ENCODE measurements at regions not wholly inside any gene's neighbourhood (a gene's known extent, or its start where the extent isn't known, plus 50 kb on each side); places are given as distances from the start of the nearest gene placed in this dataset.
A peak's percentile ranks its signal among the peaks of the same experiment; 100 is the strongest.

DNA sequence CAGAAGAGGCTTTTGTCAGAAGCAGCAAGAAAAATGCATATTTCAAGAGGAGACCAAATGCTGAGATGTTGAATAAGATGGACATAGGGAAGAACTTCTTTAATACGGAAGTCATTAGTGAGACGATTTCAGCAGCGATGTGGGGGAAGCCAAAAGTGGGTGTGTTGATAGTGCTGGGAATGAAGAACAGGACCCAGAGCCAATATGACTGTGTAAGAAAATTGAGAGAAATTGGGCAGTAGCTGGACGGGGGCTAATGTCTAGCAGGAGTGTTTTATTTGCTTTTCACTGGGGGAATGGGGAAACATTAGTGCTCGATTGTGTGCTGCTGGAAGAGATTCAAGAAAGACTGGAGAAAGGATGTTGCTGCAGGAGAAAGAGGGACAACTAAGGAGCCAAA lies 788.7 kb upstream of the KLHL29 start:
- no peak for TF ChIP-seq ZFX (IDR thresholded peaks at IDR 0.05)
- TF ChIP-seq, protein P1, sequence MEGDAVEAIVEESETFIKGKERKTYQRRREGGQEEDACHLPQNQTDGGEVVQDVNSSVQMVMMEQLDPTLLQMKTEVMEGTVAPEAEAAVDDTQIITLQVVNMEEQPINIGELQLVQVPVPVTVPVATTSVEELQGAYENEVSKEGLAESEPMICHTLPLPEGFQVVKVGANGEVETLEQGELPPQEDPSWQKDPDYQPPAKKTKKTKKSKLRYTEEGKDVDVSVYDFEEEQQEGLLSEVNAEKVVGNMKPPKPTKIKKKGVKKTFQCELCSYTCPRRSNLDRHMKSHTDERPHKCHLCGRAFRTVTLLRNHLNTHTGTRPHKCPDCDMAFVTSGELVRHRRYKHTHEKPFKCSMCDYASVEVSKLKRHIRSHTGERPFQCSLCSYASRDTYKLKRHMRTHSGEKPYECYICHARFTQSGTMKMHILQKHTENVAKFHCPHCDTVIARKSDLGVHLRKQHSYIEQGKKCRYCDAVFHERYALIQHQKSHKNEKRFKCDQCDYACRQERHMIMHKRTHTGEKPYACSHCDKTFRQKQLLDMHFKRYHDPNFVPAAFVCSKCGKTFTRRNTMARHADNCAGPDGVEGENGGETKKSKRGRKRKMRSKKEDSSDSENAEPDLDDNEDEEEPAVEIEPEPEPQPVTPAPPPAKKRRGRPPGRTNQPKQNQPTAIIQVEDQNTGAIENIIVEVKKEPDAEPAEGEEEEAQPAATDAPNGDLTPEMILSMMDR (conservative IDR thresholded peaks at IDR 0.05), result no peak
- H3K27ac ChIP-seq, result no peak overlapping the region

DNA sequence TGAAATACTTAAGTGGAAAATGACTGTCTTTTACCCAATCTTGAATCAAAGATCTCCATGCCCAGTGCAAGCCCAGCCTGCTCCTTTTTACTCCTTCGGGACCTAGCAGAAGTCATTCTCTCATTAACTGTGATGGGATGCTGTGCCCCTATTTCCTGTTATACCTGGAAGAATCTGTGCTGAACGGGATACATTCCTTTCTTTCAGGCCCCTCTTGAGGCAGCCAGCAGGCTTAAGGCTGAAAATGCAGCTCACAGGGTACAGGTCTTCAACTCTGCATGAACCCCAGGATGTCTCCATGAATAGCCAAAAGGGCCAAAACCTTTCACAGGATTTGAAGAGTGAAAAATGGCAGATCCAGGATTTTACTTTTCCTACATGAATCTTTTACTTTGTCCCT lies 784.8 kb upstream of the KLHL29 start:
- TF ChIP-seq, protein P1 (conservative IDR thresholded peaks at IDR 0.05), result no peak
- TF ChIP-seq ZFX (IDR thresholded peaks at IDR 0.05), result no peak
- H3K27ac ChIP-seq, result no peak overlapping the region

- TF ChIP-seq ZFX (IDR thresholded peaks at IDR 0.05), result no peak
- TF ChIP-seq, protein P1 (conservative IDR thresholded peaks at IDR 0.05), result no peak
- no peak overlapping the region for H3K27ac ChIP-seq
Observed at GRCh38 chr2:22600999-22601398, 784.0 kb upstream of the KLHL29 start.

DNA sequence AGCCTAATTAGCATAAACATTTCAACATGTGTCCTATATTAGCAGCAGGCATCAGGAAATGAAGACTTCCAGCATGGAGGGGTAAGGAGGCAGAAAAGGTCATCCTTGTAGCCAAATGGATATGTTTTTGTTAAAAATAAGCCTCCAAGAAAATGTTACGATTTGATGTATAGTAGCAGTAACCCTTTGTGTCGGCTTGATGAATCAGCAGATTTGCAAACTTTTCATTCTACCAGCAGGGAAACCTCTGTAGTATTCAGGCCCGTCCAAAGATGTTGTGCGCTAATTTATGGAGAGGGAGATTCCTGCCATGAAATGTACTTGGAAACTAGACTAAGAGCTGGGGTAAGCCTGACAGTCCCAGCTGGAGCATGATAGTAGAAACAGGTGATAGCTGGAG lies 780.8 kb upstream of the KLHL29 start:
- no peak overlapping the region for H3K27ac ChIP-seq
- TF ChIP-seq, protein P1 (conservative IDR thresholded peaks at IDR 0.05), result no peak
- TF ChIP-seq ZFX (IDR thresholded peaks at IDR 0.05), result no peak

- no peak overlapping the region for H3K27ac ChIP-seq
- TF ChIP-seq, protein P1 (conservative IDR thresholded peaks at IDR 0.05), result no peak
- TF ChIP-seq ZFX (IDR thresholded peaks at IDR 0.05), result no peak
Observed at GRCh38 chr2:22616031-22616430, 768.9 kb upstream of the KLHL29 start.

DNA sequence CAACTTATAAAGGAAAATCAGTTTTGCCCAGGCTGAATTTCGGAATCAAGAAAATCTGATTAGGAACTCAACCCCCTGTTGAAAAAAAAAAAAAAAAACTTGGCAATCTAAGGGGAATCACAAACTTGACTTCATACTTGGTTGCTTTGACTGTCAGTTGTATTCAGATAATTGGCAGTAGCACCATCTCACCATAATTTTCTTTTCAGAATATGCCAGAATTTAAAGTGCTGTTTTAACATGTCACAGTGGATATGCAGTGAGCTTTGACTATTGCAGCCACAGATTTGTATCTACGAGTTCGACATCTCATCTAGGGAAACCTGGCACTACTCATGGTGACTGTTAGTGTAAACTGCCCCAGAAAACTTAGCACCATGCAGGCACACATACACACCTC lies 761.4 kb upstream of the KLHL29 start:
- TF ChIP-seq, protein P1 (conservative IDR thresholded peaks at IDR 0.05), result no peak
- TF ChIP-seq ZFX (IDR thresholded peaks at IDR 0.05), result no peak
- no peak overlapping the region for H3K27ac ChIP-seq

DNA sequence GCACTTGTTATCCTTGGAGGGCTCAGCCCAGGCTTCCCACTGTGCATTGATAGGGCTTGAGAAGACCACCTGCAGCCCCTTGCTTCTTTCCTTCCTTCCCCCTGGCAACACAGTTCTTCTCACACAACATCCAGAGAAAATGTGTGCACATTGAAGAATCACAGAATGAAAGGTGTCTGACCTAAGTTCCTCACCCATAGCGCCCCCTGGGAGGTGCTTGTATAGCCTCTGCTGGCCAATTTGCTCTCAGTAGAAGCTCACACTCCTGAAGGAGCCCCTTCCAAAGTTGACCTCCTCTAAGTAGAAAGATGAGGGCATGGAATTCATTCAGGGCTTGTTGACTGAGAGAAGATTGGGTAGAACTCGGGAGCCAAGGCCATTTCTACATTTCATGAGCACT lies 758.4 kb upstream of the KLHL29 start:
- no peak overlapping the region for H3K27ac ChIP-seq
- TF ChIP-seq, protein P1 (conservative IDR thresholded peaks at IDR 0.05), result peak; percentile 33
- no peak for TF ChIP-seq ZFX (IDR thresholded peaks at IDR 0.05)

Measured in C4-2B (cell line).